Muscle of leg (tissue), 3 donors: ENCODE measurements at regions not wholly inside any gene's neighbourhood (a gene's known extent, or its start where the extent isn't known, plus 50 kb on each side); places are given as distances from the start of the nearest gene placed in this dataset.

Experiments
- DNase-seq: peaks from one replicate; pipeline ENCODE4 v3.0.0; 2013
- H3K27ac ChIP-seq: one replicate; pipeline ENCODE4 v1.5.1; 2013; ENCODE audit warnings: mild to moderate bottlenecking, low read length, control low read depth
- H3K27me3 ChIP-seq: one replicate; pipeline ENCODE4 v1.6.1; 2013; ENCODE audit warnings: low read length; ENCODE audit not compliant: control insufficient read depth, insufficient read depth
- H3K36me3 ChIP-seq: one replicate; pipeline ENCODE4 v1.6.1; 2013; ENCODE audit warnings: low read length; ENCODE audit not compliant: control insufficient read depth, insufficient read depth
- H3K4me1 ChIP-seq: one replicate; pipeline ENCODE4 v1.6.1; 2013; ENCODE audit warnings: low read length; ENCODE audit not compliant: control insufficient read depth, insufficient read depth
- H3K4me3 ChIP-seq: one replicate; pipeline ENCODE4 v1.5.1; 2013; ENCODE audit warnings: low read length, control low read depth
- H3K9me3 ChIP-seq: replicated peaks from 2 replicates; pipeline ENCODE4 v1.6.1; 2013; ENCODE audit warnings: low read depth, low read length; ENCODE audit not compliant: control insufficient read depth
- WGBS: methylation state at CpG from one replicate; pipeline ENCODE4 v1.1.5; 2013; ENCODE audit warnings: missing lambda C conversion rate; ENCODE audit not compliant: insufficient coverage; 5-methylcytosine and 5-hydroxymethylcytosine counted together

- no peak overlapping the region for H3K27ac ChIP-seq
- H3K27me3 ChIP-seq = no peaks in the 10 kb centered on the region
- no peaks in the 10 kb centered on the region for H3K9me3 ChIP-seq
- H3K4me3 ChIP-seq = no peak overlapping the region
- no peaks in the 10 kb centered on the region for H3K4me1 ChIP-seq
- WGBS = 83% methylated on average over 2 of the region's 3 CpGs
- no peak for DNase-seq
- no peaks in the 10 kb centered on the region for H3K36me3 ChIP-seq
Measured at GRCh38 chr12:94722664-94723063, 72.3 kb upstream of the TMCC3 start.

DNA sequence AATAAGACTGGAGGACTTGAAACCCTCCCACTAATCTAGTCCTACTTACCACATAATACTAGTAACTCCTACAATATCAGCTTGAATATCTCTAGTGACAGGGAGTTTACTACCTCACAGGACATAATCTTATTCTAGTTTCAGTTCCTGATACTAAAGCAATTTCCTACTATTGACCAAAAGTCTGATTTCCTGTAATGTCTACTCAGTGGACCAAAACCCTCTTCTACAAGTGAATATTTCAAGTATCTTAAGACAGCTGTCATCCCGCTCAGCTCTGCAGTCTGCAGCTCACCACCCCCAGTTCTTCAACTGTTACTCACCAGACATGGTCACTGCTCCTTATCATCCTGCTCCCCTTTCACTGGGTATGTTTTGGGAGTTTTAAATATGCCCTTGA, 70.8 kb upstream of the TMCC3 start:
- no peak overlapping the region for H3K4me3 ChIP-seq
- H3K9me3 ChIP-seq = no peaks in the 10 kb centered on the region
- no peak for DNase-seq
- no peak overlapping the region for H3K27ac ChIP-seq
- H3K4me1 ChIP-seq = peaks cover 7% of the 10 kb centered on the region
- WGBS = no CpG with 5 or more reads among the region's 1 CpG
- H3K36me3 ChIP-seq = no peaks in the 10 kb centered on the region
- H3K27me3 ChIP-seq = no peaks in the 10 kb centered on the region

DNA sequence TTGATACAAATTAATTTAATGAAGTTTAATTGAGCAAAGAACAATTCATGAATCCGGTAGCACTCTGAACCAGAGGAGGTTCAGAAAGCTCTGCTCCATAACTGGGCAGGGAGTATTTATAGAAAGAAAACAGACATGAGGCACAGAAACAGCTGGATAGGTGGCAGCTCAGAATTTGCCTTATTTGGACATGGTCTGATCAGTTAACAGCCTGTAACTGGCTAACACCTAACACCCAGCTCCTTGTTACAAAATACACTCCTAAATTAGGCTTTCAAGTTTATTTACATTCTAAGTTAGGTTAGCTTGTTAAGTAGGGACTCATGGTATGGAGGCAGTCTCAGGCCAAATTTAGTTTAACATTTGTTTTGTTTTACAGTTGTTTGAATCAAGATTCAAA, 67.8 kb upstream of the TMCC3 start:
- Histone ChIP-seq H3K9me3 (no peaks in the 10 kb centered on the region), H3K27me3 (no peaks in the 10 kb centered on the region), H3K4me3 (no peak overlapping the region), H3K27ac (peak overlapping the region; percentile 39), H3K36me3 (no peaks in the 10 kb centered on the region), H3K4me1 (peaks cover 18% of the 10 kb centered on the region)
- WGBS = no CpG with 5 or more reads among the region's 1 CpG
- DNase-seq = peak; percentile 59

DNA sequence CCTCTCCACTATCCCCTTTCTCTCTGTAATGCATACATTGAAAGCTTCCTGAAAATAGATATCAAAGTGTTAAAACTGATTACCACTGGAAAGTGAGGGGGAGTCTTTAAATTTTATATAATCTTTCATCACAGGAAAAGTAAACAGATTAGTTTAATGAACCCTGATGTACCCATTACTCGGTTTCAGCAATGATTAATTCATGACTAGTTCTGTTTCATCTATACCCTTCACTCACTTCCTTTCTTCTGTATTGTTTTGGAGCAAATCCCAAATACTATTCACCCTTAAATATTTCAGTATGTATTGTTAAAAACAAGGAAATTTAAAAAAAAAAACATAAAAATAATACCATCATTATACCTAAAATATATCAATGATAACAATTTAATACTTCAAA, 67.3 kb upstream of the TMCC3 start:
- no peak overlapping the region for H3K27ac ChIP-seq
- no peak overlapping the region for H3K4me3 ChIP-seq
- no peaks in the 10 kb centered on the region for H3K36me3 ChIP-seq
- no CpG with 5 or more reads among the region's 1 CpG for WGBS
- H3K4me1 ChIP-seq = peaks cover 22% of the 10 kb centered on the region
- DNase-seq = no peak
- no peaks in the 10 kb centered on the region for H3K9me3 ChIP-seq
- H3K27me3 ChIP-seq = no peaks in the 10 kb centered on the region

DNA sequence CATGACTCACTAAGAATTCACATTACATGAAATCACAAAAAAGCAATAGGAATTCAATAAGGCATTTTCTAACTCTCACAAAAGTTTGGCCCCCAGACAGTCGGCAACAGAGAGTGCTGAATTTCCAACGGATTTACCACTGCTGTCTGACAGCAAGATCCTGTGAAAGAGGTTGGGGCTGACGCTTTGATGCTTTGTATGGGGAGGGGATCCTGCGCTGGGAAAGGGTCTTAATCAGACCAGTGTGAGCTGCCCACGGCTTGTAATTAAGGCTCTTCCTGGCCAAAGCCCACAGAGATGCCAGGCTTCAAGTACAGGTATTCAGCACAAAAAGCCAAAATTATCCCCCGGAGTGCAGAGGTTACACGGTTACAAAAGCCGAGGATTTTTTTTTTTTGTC, 66.8 kb upstream of the TMCC3 start:
- Histone ChIP-seq H3K9me3 (no peaks in the 10 kb centered on the region), H3K27me3 (no peaks in the 10 kb centered on the region), H3K4me3 (no peak overlapping the region), H3K4me1 (peaks cover 24% of the 10 kb centered on the region), H3K36me3 (no peaks in the 10 kb centered on the region), H3K27ac (no peak overlapping the region)
- DNase-seq = peak; percentile 40
- 26% methylated on average over 5 of the region's 8 CpGs for WGBS

DNA sequence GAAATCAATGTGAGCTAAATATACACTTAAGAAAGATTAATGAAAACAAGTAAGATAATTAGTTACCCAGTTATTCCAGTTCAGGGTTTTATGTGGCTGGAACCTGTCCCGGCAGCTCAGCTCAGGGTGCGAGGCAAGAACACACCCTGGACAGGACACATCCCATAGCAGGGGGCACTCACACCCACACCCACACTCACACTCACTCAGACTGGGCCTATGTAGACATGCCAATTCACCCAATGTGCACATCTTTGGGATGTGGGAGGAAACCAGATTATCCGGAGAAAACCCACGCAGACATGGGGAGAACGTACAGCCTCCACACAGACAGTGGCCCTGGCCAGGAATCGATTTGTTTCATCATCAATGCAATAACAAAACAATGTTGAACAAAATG, 66.0 kb upstream of the TMCC3 start:
- no peak overlapping the region for H3K4me3 ChIP-seq
- no CpG with 5 or more reads among the region's 6 CpGs for WGBS
- no peak for DNase-seq
- H3K9me3 ChIP-seq = no peaks in the 10 kb centered on the region
- no peaks in the 10 kb centered on the region for H3K36me3 ChIP-seq
- H3K27ac ChIP-seq = no peak overlapping the region
- H3K4me1 ChIP-seq = peaks cover 24% of the 10 kb centered on the region
- H3K27me3 ChIP-seq = no peaks in the 10 kb centered on the region

DNA sequence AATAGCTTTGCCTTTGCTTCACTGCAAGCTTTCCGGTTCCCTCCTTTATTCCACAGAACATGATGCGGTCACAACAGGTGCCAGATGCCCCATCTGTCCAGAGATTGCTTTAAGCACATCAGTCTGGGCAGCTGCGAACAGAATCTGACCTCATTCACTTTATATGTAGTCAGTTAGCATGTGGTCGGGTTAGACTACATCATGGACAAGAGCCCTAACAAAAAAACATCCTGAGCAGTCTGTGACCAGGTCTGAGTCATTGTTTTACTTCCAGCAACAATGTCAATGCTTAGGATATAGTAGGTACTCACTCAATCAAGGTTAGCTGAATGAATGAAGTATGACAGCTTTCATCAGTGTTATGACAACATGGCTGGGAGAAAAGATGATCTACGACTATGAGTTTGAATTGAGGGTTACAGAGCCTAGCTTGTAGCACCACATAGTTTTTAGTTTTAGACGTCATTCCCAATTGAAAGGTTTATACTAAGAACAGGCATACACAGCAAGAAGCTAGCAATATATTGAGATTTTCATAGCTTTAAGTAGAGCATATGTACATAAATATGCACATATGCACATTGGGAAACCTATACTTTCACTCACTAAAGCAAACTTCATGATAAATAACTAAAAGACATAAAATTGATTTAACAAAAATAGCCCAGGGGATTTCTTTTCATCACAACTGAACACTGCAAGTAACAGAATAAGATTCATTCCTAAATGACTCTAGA, 64.2 kb upstream of the TMCC3 start:
- Histone ChIP-seq H3K4me3 (no peak overlapping the region), H3K9me3 (no peaks in the 10 kb centered on the region), H3K4me1 (peaks cover 24% of the 10 kb centered on the region), H3K36me3 (no peaks in the 10 kb centered on the region), H3K27me3 (no peaks in the 10 kb centered on the region), H3K27ac (peak overlapping the region; percentile 89)
- WGBS = no CpG with 5 or more reads among the region's 6 CpGs
- peak; percentile 93 for DNase-seq

- WGBS = 44% methylated on average over 6 of the region's 7 CpGs
- Histone ChIP-seq H3K27me3 (no peaks in the 10 kb centered on the region), H3K4me3 (no peak overlapping the region), H3K4me1 (peaks cover 31% of the 10 kb centered on the region), H3K36me3 (no peaks in the 10 kb centered on the region), H3K9me3 (no peaks in the 10 kb centered on the region), H3K27ac (peak overlapping the region; percentile 89)
- peak; percentile 78 for DNase-seq
Measured at GRCh38 chr12:94712815-94713515, 62.6 kb upstream of the TMCC3 start.

DNA sequence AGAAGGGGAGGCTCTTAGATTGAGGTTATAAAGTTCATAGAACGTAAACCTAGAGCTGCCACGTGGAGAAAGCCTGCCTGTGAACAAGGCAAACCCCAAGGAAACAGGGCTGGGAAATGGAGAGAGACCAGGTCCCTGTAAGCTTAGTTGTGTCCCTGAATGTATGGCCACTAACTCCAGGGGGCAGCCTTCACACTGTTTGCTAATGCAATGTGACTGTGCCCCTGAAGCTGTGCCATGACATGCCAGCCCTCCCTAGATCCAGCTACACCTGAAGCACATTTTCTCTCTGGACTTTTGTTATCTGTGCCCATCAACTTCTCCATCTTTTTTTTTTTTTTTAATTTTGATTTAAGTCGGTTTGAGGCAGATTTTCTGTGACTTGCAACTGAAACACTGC, 60.6 kb upstream of the TMCC3 start:
- Histone ChIP-seq H3K36me3 (no peaks in the 10 kb centered on the region), H3K4me1 (peaks cover 38% of the 10 kb centered on the region), H3K9me3 (no peaks in the 10 kb centered on the region), H3K4me3 (no peak overlapping the region), H3K27me3 (no peaks in the 10 kb centered on the region), H3K27ac (no peak overlapping the region)
- no peak for DNase-seq
- 52% methylated on average over 2 of the region's 3 CpGs for WGBS

- Histone ChIP-seq H3K4me3 (peak overlapping the region; percentile 49), H3K27me3 (no peaks in the 10 kb centered on the region), H3K4me1 (peaks cover 37% of the 10 kb centered on the region), H3K27ac (peak overlapping the region; percentile 97), H3K36me3 (no peaks in the 10 kb centered on the region), H3K9me3 (no peaks in the 10 kb centered on the region)
- DNase-seq = peak; percentile 98
- 28% methylated on average over 3 of the region's 9 CpGs for WGBS
Measured at GRCh38 chr12:94707892-94708291, 57.5 kb upstream of the TMCC3 start.
